ENCODE measurements at regions not wholly inside any gene's neighbourhood (a gene's known extent, or its start where the extent isn't known, plus 50 kb on each side); places are given as distances from the start of the nearest gene placed in this dataset.
"Not testable (repeated sequence)": the region's sequence is repeated elsewhere in the genome, so short reads cannot be mapped to it uniquely, and the experiment has no call there.

GRCh38 chr2:215889240-215889969 lies 123.9 kb downstream of the MREG start:
- not testable (repeated sequence) for DNase-seq (ENCODE audit: low spot score)

- DNase-seq (ENCODE audit: low spot score) = no peak
Observed at GRCh38 chr2:215888680-215889079, 124.7 kb downstream of the MREG start.

GRCh38 chr2:215887303-215887702 lies 126.0 kb downstream of the MREG start:
- no peak for DNase-seq (ENCODE audit: low spot score)

- DNase-seq (ENCODE audit: low spot score) = no peak
Observed at GRCh38 chr2:215886022-215886421, 127.3 kb downstream of the MREG start.

- no peak for DNase-seq (ENCODE audit: low spot score)
Observed at GRCh38 chr2:215885536-215885935, 127.8 kb downstream of the MREG start.

- no peak for DNase-seq (ENCODE audit: low spot score)
Observed at GRCh38 chr2:215884451-215885087, 128.8 kb downstream of the MREG start.

- no peak for DNase-seq (ENCODE audit: low spot score)
Observed at GRCh38 chr2:215883799-215884198, 129.6 kb downstream of the MREG start.

- DNase-seq (ENCODE audit: low spot score) = no peak
Observed at GRCh38 chr2:215882689-215883088, 130.7 kb downstream of the MREG start.

- DNase-seq (ENCODE audit: low spot score) = no peak
Observed at GRCh38 chr2:215881582-215881981, 131.8 kb downstream of the MREG start.

GRCh38 chr2:215880970-215881369 lies 132.4 kb downstream of the MREG start:
- peak; percentile 17 for DNase-seq (ENCODE audit: low spot score)

- no peak for DNase-seq (ENCODE audit: low spot score)
Observed at GRCh38 chr2:215879977-215880940, 133.1 kb downstream of the MREG start.

- no peak for DNase-seq (ENCODE audit: low spot score)
Observed at GRCh38 chr2:215879331-215879730, 134.0 kb downstream of the MREG start.

- no peak for DNase-seq (ENCODE audit: low spot score)
Observed at GRCh38 chr2:215878476-215879063, 134.8 kb downstream of the MREG start.

GRCh38 chr2:215876937-215877238 lies 136.5 kb downstream of the MREG start:
- DNase-seq (ENCODE audit: low spot score) = no peak

- no peak for DNase-seq (ENCODE audit: low spot score)
Observed at GRCh38 chr2:215876139-215876936, 137.0 kb downstream of the MREG start.

- no peak for DNase-seq (ENCODE audit: low spot score)
Observed at GRCh38 chr2:215874418-215874817, 138.9 kb downstream of the MREG start.

GRCh38 chr2:215870986-215871385 lies 142.4 kb downstream of the MREG start:
- peak; percentile 23 for DNase-seq (ENCODE audit: low spot score)

GRCh38 chr2:215870088-215870490 lies 143.3 kb downstream of the MREG start:
- no peak for DNase-seq (ENCODE audit: low spot score)

- no peak for DNase-seq (ENCODE audit: low spot score)
Observed at GRCh38 chr2:215868846-215869543, 144.4 kb downstream of the MREG start.

- DNase-seq (ENCODE audit: low spot score) = no peak
Observed at GRCh38 chr2:215866606-215867005, 146.7 kb downstream of the MREG start.

- DNase-seq (ENCODE audit: low spot score) = no peak
Observed at GRCh38 chr2:215863687-215864086, 149.7 kb downstream of the MREG start.

Measured in NAMALWA (cell line).